ENCODE measurements at regions not wholly inside any gene's neighbourhood (a gene's known extent, or its start where the extent isn't known, plus 50 kb on each side); places are given as distances from the start of the nearest gene placed in this dataset.

GRCh38 chr3:157938154-157938779, 168.0 kb downstream of the SHOX2 start:
- TF ChIP-seq CTCF (IDR thresholded peaks at IDR 0.05) (no peak), EP300 (IDR thresholded peaks at IDR 0.05) (no peak), POLR2A (IDR thresholded peaks at IDR 0.05) (no peak), POLR2AphosphoS5 (IDR thresholded peaks at IDR 0.05) (no peak)

Data from gastroesophageal sphincter (tissue), 3 donors.